CD4-positive, alpha-beta T cell treated with Interleukin-10 for 1 hour (primary cell): ENCODE measurements at regions not wholly inside any gene's neighbourhood (a gene's known extent, or its start where the extent isn't known, plus 50 kb on each side); places are given as distances from the start of the nearest gene placed in this dataset.
A peak's percentile ranks its signal among the peaks of the same experiment; 100 is the strongest.

Experiments
- DNase-seq: peaks from one replicate; pipeline ENCODE4 v3.0.0-alpha.2; 2020

GRCh38 chr6:90401933-90402830, 105.5 kb upstream of the BACH2 start:
- peak; percentile 56 for DNase-seq

DNA sequence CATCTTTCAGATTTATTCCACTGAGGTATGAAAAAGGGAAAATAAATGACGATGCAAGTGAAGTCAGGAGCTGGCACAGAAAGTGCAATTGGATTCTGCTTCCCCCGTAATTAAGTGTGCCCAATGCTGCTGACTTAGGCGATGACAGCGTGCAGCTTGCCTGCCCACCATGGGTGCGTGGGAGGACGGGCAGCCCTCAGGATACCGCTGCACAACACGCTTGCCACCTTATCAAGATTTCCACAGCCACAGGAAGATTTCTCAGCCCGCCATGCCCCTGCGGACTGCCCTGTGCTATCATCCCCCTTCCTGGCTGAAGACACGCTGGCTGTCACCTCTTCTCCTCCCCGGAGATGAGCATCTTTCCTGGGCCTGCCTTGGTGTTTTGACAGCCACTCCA, 103.3 kb upstream of the BACH2 start:
- no peak for DNase-seq

DNA sequence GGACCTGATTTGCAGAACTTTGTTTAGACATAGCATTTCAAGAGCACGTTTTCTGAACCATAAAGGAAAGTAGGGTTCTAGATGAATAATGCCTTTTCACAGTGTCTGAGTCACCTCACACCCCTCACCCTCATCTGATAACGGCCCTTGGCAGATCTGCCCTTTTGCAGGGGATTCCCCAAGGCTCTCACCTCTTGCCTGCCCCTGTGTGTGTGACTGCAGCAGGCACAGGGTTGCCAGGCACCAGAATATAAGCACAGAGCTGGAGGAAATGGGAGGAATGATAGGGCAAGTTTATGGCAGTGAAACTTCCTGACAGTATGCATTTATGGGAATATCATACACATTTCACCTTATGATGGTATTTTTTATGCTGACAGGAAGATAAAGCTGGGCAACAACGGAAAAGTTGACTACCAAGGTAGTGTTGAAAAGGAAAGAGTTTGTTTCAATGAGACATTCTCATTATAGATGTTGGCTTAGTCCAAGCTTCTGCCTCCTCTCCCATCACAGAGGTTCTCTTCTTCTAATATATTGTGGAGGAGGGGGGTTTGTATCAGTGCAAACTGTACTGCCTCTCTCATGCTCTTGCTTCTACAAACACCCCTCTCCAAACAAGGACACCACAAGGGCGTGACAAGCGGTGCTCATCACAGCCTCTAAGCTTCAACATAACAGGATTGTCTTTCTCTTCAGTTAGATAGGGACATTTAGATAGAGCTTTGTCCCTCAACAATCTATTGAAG, 101.5 kb upstream of the BACH2 start:
- peak; percentile 88 for DNase-seq

GRCh38 chr6:90397047-90397446, 100.4 kb upstream of the BACH2 start:
- no peak for DNase-seq

DNA sequence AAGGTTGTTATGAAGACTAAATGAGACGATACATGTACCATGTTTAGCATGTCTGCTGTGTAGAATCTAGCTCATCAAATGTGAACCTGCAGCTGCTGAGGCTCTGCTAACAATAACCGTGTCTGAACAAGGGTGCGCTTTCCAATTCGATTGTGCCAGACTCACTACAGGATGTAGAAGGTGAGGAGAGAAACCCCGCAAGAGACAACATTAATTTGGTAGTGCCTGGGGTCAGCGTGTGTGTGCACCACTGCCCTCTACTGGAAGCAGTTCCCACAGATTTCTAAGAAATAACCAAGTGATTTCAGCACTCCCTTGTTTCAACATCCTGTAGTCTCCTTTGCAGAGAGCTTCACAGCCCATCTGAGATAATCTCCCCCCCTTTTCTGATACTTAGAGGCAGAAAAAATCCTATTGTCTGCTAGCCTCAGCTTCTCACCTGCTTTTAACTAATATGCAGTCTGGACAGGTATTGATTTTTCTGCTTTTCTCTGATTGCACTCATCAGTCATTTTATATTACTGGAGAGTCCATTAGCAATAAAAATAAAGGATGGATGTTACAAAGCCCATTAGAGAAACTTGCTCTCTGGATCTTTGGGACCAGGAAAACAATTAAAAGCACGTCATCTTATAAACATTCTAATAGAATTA, 96.7 kb upstream of the BACH2 start:
- DNase-seq, result peak; percentile 80

DNA sequence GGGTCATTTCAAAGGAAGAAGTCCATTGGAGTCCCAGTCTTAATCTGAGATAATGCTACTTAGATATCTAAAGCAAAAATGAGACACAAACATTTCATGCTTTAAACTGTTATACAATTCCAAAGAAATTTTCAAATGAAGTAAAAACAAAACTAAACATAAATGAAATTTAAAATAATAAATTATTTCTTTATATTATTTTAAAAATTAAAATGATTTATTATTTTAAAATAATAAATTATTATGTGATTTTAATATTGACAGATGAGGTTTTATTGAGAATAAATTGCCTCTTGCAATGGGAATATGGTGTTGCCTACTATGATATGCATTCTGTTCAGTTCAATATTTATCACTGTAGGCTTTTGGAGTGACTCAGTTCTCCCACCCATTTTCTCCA, 93.7 kb upstream of the BACH2 start:
- no peak for DNase-seq

GRCh38 chr6:90388395-90388794, 91.8 kb upstream of the BACH2 start:
- no peak for DNase-seq

GRCh38 chr6:90387826-90388225, 91.2 kb upstream of the BACH2 start:
- no peak for DNase-seq

DNA sequence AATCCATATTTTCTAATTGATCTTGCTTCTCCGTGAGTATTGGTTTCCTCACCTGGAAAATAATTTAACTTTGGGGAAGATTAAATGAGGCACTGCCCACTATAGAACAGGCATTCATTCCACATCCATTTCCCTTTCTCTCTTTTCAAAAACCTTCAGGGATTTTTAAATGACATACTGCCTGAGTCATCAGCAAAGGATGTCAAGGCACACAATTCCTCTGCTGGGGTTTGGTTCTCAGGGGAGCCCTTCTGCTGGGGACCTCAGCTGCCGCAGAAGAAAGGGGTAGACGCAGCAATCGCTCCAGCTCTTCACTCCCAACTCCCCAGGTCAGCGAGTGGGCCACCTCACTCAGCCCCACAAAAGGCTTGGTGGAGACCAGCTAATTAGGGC, 90.7 kb upstream of the BACH2 start:
- no peak for DNase-seq

DNA sequence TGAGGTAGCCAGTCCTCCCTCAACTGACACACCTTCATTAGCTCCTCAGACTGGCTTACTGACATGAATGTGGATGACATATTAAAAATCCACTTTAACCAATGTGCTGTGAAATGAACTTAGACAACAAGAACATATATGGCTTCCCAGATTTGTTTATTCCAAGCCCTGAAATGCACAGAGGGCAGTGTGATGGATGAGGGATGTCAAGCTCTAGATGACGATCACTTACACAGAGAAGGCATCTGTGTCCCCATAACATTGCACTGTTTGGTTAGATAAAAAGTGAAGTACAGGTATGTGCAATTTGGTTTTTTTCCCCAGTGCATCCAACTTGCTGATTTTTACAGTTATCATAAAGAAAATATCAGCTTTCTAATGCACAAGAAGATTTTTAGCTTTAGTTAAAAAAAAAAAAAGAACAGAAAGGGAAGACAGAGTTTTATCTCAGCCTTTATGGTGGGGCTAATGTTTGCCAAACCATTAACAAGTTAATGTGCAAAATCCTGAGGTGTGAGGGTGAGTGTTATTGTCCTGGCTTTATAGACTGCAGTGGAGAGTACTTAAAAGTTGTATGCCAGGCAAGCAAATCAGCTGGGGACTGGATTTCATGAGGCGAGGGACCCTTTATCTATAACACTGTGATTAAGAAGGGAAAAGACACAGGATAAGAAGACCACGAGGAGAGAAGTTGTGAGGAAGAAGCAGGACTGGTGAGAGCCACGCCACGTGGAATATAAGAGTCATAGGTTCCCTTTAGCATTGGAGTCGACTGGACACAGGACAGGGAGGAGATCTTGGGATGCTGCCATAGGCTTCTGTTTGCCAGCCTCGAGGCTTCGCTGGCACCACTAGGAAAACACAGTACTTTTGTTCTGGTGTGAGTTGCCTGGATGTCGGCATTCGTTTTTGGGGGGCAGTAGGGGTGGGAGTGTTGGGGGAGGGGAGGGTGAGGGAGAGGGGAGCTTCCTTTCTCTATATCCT, 90.0 kb upstream of the BACH2 start:
- no peak for DNase-seq

DNA sequence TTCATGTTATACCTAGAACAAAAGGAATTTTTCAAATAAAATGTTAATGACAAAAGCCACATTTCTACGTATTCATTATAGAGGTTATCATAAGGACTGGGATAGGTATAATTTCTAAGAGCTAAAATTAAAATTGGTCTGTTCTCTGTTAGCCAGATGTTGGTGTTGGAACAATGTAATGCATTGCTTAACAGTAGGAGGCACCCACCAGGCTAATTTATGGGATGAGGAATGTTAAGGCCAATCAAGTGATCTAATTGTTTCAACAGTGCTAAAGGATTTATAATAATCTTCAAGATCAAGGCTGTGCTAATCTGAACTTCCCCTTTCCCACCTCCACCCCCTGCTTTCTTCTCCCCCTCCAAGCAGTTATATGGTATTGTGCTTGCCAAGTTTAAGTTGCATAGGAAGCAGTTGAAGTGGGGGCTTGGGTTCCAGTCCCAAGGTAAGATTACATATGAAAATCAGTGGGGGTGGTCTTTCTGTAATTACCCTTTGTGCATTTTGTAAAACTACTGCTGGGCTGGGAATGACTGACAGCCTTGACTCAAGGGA, 89.2 kb upstream of the BACH2 start:
- DNase-seq, result no peak

DNA sequence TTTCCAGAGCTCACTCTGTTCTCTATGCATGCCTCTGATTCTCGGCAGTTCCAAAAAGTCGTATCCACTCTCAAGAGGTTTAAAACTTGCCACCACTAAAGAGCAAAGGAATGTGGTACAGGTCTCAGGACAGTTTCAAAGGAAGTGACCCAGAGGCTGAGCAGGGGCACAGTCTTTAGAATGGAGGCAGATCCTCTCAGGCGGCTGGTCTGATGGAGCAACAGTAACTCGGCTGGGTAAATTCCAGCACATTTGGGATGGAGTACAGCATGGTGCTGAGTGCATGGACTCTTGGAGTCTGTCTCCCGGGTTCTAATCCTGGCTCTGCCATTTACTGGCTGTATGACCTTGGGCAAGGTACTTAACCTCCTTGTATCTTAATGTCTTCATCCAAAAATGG, 88.1 kb upstream of the BACH2 start:
- DNase-seq, result no peak

DNA sequence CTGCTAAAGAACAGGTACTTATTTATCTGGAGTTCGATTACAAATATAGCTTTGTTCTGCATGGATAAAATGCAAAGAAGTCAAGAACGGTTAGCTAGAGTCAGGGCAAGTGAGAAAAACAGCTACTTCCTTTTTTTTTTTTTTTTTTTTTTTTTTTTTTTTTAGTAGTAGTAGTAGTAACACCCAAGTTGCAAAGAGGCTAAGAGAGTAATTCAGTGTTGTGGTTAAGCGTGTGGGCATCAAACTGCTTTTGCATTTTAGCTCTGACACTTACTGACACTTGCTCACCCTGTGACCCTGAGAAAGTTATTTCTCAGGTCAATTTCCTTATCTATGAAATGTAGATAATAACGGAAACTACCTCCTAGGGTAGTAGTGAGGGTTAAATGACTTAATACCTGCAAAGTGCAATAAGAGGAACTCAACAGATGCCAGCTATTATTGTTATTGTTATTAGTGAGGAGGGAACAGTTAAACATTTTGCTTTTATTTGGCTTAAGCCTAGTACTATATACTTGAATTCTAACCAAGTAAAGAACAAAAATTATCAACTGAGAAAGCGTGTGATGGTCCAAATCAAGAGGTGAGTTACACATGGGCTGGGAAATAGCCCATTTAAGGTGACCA, 86.7 kb upstream of the BACH2 start:
- peak; percentile 28 for DNase-seq

- DNase-seq, result no peak
Measured at GRCh38 chr6:90382760-90383159, 86.1 kb upstream of the BACH2 start.

DNA sequence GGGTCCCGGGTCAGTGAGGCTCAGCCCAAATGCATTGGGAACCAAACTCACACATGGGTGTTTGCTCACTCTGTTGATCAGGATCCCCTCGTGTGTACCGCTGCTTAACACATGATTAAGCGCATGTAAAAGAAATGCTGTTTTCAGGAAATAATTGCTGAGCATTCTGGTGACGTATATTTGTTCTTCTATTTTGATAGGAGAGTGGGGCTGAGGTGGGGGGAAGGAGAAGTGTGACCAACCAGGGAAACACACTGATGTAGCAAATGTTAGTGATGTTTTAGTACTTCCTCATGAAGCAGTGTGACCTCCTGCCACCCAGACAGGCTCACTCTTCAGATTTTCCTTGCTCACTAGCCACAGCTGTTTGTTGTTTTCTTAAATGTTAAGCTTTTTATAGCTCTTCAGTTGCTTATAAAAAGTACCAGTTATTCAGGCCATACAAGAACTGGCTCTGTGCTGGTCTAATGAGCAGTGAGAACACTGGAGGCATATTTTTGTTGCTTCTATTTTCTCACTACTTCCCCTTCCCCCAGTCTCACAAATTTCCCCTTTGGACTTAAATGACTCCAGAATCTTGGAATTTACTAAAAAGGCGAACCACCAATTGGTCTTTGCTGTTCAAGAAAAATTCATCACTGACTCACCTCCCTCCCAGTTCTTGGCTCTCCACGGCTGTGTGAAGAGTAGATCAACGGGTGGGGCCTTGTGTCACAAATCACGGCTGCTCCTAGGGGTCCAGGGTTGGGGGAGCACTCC, 79.2 kb upstream of the BACH2 start:
- no peak for DNase-seq

- DNase-seq, result no peak
Measured at GRCh38 chr6:90374201-90374600, 77.6 kb upstream of the BACH2 start.

GRCh38 chr6:90372885-90373284, 76.2 kb upstream of the BACH2 start:
- DNase-seq, result no peak

- DNase-seq, result no peak
Measured at GRCh38 chr6:90372450-90372849, 75.8 kb upstream of the BACH2 start.

DNA sequence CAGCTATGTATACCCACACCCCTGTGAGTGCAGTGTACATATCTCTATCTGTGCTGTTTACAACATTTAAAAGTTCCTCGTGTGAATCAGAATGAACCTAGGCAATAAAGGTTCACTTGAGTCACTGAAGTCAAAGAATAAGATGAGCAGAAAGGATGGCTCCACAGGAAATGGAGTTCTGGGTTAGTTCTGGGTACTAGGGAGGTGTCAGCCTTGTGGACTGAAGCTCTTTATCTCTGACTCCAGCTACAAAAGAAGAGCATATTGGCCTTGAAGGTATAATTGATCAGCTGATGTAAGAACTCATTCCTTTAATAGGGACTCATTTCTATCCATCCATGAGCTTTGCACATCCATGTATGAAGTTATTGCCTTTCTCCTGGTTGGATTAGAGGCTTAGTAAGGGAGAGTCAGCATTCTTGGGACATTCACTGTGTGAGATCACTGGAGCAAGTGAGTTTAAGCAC, 73.9 kb upstream of the BACH2 start:
- no peak for DNase-seq

DNA sequence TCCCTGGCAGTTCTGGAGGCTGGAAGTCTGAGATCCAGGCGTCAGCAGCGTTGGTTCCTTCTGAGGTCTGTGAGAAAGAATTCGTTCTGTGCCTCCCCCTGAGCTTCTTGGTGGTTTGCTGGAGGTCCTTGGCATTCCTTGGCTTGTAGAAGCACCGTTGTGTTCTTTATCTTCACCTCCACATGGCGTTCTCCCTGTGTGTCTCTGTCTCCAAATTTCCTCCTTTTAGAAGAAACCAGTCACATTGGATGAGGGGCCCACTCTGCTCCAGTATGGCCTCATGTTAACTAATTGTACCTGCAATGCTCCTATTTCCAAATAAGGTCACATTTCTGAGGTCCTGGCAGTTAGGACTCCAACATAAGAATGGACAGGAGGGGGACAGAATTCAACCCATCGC, 73.0 kb upstream of the BACH2 start:
- no peak for DNase-seq

GRCh38 chr6:90369024-90369519, 72.4 kb upstream of the BACH2 start:
- peak; percentile 29 for DNase-seq
